ENCODE measurements at regions not wholly inside any gene's neighbourhood (a gene's known extent, or its start where the extent isn't known, plus 50 kb on each side); places are given as distances from the start of the nearest gene placed in this dataset.
A peak's percentile ranks its signal among the peaks of the same experiment; 100 is the strongest.
"Not testable (repeated sequence)": the region's sequence is repeated elsewhere in the genome, so short reads cannot be mapped to it uniquely, and the experiment has no call there.

DNA sequence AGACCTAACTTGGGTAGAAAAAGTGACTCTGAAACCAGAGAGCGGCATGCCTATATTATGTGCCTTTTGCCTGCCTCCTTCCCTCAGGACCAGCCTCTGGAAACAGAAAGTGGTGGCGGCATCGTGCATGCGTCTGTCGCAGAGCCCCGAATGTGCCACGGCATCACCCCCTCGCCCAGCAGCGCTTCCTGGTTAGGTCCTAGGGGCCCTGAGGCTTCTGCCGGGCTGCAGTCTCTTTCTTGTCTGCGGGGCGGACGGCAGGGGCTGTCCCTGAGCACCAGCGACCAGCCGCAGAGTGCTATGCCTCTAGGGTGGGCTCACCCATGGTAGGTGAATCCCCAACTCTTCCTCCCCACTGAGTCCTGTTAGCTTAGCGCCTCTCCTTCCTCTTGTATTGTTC is 68.7 kb downstream of the VSIG4 start:
- no peak for DNase-seq

DNA sequence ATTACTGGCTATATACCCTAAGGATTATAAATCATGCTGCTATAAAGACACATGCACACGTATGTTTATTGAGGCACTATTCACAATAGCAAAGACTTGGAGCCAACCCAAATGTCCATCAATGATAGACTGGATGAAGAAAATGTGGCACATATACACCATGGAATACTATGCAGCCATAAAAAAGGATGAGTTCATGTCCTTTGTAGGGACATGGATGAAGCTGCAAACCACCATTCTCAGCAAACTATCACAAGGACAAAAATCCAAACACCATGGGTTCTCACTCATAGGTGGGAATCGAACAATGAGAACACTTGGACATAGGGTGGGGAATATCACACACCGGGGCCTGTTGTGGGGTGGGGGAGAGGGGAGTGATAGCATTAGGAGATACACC is 72.7 kb downstream of the VSIG4 start:
- not testable (repeated sequence) for DNase-seq

GRCh38 chrX:65961714-65962113 is 78.2 kb downstream of the VSIG4 start:
- no peak for DNase-seq

DNA sequence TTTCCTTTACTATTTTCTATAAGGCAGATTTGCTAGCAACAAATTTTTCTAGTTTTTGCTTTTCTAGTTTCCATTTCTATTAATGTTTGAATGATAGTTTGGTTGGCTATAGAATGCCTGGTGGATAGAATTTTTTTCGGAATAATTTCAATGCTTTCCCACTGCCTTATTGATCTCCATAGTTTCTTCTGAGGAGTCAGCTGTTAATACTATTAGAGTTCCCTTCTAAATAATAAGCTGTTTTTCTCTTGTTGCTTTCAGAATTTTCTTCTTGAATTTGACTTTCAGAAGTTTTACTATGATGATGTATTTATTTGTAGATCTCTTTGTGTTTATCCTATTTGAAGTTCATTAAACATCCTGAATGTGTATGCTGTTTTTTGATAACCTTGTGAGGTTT is 91.8 kb downstream of the VSIG4 start:
- no peak for DNase-seq

DNA sequence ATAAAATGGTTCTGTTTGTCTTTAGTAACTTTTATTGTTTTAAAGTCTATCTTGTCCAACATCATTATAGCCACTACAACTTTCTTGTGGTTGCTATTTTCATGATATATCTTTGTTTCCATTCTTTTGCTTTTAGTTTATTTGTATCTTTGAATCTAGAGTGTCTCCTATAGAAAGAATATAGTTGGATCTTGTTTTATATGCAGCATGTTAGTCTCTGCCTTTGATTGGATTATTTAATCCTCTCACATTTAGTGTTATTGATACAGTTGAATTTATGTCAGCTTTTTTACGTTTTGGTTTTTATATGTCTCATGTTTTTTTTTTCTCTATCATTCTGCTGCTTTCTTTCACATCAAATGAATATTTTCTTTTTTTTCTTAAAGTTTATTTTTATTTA is 98.1 kb downstream of the VSIG4 start:
- no peak for DNase-seq

DNA sequence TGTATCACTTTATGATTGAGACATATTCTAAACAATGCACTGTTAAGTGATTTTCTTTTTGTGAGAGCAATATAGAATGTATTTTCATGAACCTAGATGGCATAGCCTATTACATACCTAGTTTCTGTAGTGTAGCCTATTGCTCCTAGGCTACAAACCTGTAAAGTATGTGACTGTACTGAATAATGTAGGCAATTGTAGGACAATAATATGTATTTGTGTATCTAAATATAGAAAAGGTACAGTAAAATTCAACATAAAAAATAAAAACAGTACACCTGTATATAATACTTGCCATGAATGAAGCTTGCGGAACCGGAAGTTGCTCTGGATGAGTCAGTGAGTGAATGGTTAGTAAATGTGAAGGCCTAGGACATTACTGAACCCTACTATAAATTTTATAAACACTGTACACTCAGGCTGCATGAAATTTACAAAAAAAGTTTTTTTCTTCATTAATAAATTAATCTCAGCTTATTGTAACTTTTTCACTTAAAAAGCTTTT is 106.7 kb downstream of the VSIG4 start:
- DNase-seq: no peak

GRCh38 chrX:65932173-65933084 is 107.5 kb downstream of the VSIG4 start:
- DNase-seq: no peak

GRCh38 chrX:65928522-65928921 is 111.4 kb downstream of the VSIG4 start:
- no peak for DNase-seq

- not testable (repeated sequence) for DNase-seq
Observed at GRCh38 chrX:65927386-65927785, 112.5 kb downstream of the VSIG4 start.

DNA sequence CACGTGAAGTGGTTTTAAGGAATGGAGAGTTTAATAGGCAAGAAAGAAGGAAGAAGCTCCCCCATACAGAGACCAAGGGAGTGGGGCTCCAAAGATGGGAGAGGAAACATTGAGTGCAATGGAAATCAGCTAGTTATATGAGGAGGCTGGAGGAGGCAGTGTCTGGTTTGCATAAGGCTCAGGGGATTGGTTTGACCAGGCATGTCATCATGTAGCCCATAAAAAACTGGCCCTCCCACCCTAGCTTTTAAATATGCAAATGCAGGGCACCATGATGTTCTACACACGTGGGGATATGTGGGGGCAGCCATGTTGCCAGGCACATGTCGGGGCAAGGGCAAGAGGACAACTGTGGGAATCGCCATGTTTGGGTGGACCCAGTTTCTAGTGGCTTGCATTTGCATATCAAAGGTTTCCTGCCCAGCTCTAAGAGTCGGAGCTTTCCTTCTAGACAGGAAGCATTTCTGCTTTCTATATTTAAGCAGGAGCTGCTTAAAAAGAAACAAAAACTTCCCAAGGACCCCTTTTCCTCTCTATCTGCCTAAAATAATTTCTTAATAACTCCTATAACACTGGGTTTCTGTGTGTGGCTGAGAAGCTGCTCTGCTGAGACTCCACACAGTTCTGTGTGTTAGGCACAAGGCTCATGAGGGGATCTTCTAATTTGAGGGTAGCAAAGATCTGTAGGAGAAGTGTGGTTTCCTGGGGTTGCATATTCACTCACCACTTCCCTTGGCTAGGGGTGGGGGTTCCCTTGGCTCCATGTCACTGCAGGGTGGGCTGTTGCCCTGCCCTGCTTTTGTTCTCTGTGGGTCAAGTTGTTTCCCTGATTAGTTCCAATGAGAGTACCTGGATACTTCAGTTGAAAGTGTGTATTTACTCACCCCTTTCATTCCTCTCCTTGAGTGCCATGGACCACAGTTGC is 113.5 kb downstream of the VSIG4 start:
- DNase-seq: peak; percentile 78

DNA sequence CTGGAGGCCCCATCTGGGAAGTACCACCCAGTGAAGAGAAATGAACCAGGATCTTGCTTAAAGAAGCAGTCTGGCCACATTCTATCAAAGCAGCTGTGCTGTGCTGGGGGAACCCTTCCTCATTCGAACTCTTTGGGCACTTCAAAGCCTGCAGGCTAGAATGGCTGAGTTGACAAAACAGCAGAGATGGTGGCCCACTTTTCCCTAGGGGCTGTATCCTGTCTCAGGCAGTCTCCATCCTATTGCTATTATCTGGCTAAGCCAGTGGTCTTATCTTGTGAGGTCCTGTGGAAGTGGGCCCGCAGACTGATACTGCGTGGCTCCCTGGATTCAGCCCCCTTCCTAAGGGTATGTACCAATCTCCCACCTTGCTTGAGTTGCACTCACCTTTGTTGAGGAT is 114.3 kb downstream of the VSIG4 start:
- DNase-seq: no peak

DNA sequence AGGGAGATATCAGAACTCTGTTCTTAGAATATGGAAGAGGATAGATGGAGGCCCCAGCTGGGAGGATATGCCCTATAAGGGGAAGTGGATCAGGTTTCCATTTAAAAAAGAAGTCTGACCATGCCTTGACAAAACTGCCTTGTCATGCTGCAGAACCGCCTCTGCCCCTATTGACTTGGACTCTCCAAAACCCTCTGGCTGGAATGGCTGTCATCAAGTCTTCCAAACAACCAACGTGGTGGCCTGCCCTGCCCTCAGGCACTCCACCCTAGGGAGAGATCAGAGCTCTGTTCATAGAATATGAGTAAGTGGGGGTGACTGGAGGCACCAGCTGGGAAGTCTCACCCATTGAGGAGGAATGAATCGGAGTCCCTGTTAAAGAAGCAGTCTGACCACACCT is 114.9 kb downstream of the VSIG4 start:
- DNase-seq: no peak

DNA sequence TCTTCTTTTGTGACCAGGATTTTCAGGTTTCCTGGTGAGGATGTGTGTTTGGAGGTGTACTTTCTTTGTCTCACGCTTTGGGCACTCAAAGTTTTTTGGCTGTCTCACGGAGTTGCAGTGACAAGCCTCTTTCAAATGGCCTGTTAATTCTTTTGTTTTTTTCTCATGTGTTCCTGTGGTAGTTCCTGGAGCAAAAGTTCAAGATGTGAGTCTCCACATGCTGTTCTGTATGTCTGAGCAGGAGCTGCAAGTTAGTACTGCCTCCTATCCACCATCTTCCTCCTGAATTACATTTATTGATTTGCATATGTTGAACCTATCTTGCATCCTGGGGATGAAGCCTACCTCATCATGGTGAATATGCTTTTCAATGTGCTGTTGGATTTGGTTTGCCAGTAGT is 118.5 kb downstream of the VSIG4 start:
- DNase-seq: no peak

- DNase-seq: no peak
Observed at GRCh38 chrX:65920620-65921019, 119.3 kb downstream of the VSIG4 start.

- no peak for DNase-seq
Observed at GRCh38 chrX:65910899-65911298, 129.0 kb downstream of the VSIG4 start.

DNA sequence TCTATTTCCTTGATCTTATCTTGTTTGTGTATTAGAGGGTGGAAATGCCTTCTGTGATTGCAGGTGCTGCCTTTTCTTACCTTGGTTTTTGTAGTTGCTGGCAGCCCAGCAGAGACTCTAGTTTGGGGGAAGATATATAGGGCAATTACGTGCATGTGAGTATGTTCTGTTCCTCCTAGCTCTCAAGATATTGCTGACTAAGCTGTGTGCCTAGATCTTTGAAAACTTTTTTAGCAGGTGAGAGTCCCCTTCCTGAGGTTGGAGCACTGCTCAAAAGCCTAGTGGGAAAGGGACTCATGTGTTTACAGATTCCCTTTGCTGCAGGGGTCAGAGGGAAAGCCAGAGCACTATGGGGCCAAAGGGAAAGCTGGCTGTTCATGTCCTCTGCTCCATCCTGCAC is 136.1 kb downstream of the VSIG4 start:
- DNase-seq: no peak

- DNase-seq: no peak
Observed at GRCh38 chrX:65902011-65902410, 137.9 kb downstream of the VSIG4 start.

GRCh38 chrX:65900850-65901844 is 138.7 kb downstream of the VSIG4 start:
- DNase-seq: no peak

- no peak for DNase-seq
Observed at GRCh38 chrX:65894133-65894532, 145.7 kb downstream of the VSIG4 start.

- not testable (repeated sequence) for DNase-seq
Observed at GRCh38 chrX:65891817-65892216, 148.1 kb downstream of the VSIG4 start.

DNA sequence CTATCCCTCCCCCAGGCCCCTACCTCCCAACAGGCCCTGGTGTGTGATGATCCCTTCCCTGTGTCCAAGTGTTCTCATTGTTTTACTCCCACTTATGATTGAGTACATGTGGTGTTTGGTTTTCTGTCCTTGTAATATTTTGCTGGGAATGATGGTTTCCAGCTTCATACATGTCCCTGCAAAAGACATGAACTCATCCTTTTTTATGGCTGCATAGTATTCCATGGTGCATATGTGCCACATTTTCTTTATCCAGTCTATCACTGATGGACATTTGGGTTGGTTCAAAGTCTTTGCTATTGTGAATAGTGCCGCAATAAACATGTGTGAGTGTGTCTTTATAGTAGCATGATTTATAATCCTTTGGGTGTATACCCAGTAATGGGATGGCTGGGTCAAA is 151.7 kb downstream of the VSIG4 start:
- not testable (repeated sequence) for DNase-seq

DNA sequence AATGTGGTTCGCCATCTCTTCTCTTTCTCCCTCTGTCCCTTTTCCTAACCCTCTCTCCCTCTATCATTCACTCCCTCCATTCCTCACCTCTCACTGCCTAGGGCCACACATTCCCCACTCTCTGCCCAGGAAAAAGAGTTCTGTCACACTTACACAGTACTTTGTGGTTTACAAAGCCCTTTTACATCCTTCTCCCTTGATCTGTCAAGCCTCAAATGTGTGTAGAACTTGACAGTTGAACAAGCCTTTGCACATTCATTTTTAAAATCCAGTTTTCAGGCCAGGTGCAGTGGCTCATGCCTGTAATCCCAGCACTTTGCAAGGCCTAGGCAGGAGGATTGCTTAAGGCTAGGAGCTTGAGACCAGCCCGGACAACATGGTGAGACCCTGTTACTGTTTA is 156.3 kb downstream of the VSIG4 start:
- no peak for DNase-seq

Data from SIG-M5 (cell line).